NCI-H2171 treated with DMSO at 0.1 percent for 48 hours (cell line): ENCODE measurements at regions not wholly inside any gene's neighbourhood (a gene's known extent, or its start where the extent isn't known, plus 50 kb on each side); places are given as distances from the start of the nearest gene placed in this dataset.
"Not testable (repeated sequence)": the region's sequence is repeated elsewhere in the genome, so short reads cannot be mapped to it uniquely, and the experiment has no call there.

Source experiments
- DNase-seq: peaks from one replicate; lab custom pipeline; 2025; lab: John Stamatoyannopoulos, UW

DNA sequence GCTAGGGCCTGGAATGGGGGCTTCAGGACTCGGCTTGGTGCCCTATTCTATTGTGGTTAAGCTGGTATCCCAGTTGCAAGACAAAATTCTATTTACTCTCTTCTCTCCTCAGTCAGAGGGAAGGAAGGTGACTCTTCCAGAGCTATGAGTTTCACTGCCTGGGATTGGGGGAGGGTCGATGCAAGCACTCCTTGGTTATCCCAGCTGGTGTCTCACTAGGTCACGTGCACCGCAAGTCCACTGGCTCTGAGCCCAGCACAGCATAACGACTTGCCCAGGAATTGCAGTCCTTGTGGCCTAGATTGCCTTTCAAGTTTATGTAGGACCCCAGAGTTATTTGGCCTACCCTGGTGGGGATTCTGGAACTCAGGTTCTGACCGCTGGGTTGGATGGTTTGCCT is 958.8 kb downstream of the IGSF11 start:
- peak; percentile 35 for DNase-seq

DNA sequence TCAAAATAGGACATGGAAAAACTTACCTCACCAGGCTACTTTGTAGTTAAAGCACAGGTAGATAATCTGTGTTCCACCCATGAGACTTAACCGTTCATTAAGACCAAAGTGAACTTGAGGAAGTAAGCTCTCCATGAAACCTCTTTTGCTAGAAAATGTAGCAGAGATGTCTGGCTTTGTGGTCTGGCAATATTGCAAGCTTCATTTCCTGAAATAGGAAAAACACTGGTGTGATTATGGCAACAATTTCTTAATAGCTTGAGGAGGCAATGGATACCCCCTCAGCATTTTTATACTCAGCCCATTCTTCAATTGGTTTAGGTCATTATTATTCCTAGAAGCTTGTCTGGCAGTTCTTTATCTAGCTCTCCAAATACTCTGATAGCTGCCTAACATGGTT is 957.3 kb downstream of the IGSF11 start:
- DNase-seq = no peak

DNA sequence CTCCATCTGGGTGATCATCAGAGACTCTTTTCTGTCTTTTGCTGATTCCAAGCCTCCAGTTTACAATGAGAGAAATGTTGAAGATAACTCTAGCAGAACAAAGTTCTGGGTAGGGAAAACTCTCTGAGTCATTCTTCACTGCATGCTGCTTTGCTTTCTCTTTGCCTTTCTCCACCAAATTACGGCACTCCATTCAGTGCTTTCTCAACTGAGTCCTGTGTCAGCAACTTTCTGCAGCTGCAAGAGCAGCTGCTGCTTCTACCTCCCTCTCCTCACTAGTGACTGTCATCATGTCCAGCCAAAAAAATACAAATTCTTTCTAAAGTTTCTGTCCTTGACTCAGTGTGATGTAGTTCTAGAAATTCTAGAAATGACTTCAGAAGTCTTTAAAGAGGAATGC is 953.8 kb downstream of the IGSF11 start:
- DNase-seq = no peak

DNA sequence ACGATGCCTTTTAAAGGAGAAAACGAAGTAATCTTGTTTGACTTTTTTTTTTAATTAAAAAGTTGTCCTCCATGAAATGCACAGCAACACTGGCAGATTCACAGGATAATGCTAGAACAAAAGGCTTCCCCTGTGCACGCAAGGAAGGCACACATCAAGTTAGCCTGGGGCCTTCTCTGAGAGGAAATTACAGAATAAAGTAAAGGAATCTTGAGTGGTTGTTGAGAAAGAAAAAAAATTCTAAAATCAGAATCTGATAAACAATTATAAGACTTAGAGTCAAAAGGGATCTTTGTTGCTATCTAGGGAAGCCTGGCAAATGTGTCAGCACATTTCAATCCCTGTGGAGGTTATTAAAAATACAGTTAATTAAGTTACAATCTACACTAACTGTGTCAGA is 946.0 kb downstream of the IGSF11 start:
- DNase-seq = no peak

DNA sequence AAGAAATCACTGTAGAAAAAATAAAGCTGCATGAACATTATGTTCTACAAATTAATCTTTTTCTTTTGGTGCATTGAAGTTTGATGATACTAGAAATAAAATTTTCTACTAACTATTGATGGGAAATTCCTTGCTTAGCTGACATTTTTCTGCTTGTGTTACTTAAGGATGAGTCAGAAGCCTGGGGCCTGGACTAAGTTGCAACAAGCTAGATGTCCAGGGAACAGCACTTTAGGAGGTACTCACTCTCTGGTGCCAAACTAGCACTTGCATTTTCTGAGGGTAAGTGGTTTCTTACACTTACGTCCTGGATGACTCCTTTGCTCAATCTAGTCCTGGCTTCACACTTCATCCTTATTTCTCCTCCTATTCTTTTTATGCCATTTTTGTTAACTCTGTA is 945.1 kb downstream of the IGSF11 start:
- no peak for DNase-seq

DNA sequence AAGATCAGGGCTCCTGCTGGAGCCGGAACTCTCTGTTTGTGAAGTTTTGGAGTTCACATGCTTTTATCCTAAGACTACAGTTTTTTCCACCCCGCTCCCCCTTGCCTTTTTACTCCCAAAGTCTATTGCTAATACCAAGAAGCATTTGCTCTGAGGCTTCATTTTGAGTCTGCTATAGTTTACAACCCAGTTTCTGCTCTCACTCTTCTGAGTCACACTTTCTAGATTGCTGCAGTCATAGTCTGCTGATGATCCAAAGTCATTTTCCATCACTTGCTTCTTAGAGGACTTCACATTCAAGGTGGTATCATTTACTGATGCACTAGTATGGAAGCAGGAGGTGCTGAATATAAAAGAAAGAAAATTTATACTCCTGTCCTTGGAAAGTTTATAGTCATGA is 937.4 kb downstream of the IGSF11 start:
- no peak for DNase-seq

DNA sequence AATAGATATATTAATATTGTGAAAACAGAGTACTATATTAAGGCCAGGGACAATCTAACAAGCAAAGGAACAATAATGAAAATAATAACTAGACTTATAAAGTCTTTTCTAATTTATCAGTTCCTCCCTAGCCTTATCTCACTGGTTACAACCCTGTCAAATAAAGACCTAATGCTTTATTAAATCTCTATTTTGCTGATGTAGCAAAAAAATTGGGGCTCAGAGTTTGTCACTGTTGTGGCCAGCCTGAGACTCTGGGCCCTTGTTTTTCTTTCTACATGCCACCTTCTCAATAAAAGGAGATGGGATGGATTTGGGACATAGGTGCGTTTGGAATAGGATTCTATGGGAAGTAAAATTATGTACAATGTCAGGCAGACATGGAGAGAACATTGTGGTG is 937.0 kb downstream of the IGSF11 start:
- no peak for DNase-seq

DNA sequence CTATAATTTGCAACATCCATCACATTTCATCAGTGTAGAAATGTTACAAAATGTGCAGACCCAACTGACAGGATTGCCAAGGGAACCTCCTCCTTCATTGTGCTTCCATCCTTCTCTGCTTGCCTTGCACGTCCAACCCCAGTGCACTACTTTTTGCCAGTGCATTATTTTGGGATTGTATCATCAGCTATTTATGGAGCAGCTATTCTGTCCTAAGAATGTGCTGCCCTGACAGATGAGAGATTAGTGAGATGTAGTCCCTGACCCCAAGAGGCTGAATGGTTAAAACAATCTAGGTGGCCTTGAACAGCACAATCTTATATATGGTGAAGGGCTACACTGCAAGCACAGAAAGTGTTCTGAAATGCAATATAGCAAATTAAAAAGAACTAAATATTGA is 935.8 kb downstream of the IGSF11 start:
- DNase-seq = no peak

DNA sequence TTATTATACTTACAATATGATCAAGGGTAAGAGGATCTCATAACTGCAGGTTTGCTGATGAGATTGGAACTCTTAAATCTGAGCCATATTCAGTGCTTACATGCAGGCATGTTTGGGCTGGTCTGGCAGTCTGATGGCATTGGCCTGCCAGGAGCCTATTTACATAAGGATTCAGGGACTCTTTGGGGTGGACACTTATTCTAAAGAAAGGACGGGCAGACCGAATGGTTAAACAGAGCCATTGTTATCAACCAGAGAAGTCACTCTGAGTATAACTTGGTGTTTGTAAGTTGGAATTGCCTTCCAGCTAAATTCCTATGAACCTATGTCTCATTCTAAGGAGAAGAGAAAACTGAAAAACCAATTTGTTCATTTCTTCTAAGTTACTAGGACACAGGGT is 932.8 kb downstream of the IGSF11 start:
- DNase-seq = no peak

DNA sequence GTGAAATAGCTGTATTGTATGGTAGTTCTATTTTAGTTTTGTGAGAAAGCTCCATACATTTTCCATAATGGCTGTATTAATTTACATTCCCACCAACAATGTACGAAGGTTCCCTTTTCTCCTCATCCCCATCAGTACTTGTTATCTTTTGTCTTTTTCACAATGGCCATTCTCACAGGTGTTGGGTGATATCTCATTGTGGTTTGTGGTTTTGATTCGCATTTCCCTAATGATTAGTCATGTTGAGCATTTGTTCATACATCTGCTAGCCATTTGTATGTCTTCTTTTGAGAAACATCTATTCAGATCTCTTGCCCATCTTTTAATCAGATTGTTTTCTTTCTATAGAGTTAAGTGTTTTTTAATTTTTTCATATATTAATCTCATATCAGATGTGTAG is 931.9 kb downstream of the IGSF11 start:
- no peak for DNase-seq

DNA sequence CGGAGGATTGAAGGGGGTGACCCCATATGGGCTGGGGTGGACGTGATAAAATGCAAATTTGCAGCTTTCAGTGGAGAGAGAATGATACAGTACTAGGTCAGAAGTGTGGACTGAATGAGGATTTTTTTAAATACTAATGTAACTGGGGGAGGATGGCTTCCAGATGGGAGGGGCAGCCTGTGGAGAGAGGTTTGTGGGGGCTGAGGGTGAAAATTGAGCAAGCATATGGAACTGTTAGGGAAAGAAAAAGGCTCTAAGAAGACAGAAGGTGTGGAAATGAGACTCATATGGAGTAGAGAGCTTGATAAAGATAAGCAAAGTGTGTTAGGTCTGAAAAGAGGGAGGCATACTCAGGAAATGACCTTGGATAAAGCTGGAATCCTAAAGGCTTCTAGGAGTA is 926.4 kb downstream of the IGSF11 start:
- no peak for DNase-seq

DNA sequence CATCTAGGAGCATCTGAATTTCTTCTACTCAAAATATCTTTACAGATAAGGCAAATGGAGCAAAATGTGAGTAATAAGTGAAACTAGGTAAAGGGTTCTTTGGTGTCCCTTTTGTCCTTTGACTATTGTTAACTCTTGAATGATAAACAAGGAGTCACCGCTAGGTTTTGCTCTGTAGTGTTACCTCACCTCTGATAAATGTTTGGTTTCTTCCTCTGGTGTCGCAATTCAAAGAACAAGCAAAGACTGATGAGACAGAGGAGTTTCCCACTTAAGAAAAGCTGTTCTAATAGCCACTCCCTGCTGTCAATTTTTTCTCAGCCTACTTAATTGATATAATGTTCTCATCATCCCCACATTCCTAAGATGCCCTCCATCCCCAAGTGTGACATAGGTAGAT is 925.9 kb downstream of the IGSF11 start:
- no peak for DNase-seq

DNA sequence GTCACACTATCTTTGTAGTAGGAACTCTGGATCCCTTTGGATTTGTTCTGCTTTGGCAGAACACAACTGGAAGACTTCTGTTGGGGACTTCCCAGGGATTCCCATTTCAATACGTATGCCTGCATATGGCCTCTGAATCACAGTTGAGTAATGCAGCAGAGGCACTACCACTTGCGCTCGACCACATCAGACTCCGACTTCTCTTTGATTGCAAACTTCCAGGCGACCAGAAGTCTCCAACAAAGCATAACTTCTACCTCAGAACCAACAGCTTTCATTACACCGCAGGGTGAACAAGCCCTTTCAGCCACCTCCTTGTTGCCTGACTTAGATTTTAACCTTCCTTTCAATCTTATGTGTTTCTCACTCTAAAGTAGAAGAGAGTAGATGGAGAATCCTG is 924.4 kb downstream of the IGSF11 start:
- DNase-seq = no peak

DNA sequence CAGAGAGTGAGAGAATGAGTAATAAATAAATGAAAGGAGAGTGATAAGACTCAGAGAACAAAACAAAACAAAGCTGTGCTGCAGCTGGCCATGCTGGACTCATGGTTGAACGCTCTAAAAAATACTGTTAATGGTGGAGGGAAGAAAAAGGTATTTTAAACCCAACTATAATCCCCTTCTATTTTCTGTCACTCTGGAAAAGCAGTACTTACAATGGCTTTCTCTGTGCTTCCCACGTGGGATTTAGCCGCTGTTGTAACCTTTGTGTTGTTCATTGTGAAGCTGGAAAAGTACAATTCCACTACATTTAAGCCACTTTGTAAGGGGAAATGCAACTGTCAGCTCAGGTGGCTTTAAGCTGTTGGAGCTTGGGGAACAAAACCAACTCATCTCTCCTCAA is 917.7 kb downstream of the IGSF11 start:
- DNase-seq = no peak

DNA sequence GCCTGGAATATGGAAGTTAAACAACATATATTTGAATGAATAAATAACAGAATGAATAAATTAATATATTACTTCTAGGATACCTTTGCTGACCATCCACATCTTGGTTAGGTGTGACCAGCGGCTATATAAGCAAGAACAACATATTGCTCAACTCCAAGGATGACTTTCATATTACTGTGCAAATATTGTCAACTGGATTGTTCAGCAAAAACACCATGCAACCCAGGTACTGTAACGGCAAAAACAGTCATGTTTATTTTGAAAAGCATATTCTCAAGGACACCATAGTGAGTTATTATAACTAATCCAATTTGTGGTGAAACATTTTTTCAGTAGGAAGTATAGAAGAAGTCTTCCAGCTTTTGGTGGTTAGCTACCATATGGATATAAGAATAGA is 907.9 kb downstream of the IGSF11 start:
- no peak for DNase-seq

DNA sequence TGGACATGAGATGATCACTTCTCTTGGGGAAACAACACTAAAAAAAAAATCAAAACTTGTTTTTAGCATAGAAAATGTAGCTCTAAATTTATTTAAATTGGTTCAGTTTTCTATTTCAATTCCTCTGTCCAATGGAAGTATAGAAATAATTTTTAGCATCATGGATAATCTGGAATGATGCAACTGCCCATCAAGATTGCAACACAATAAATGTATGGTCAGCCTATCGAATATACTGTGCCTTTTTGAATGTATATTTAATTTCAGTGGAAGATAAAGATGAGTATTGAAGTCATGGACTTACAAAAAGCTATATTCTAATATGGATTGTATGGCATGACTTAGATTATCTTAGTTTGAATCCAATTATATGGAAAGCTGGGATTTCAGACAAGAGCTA is 906.7 kb downstream of the IGSF11 start:
- DNase-seq = no peak

DNA sequence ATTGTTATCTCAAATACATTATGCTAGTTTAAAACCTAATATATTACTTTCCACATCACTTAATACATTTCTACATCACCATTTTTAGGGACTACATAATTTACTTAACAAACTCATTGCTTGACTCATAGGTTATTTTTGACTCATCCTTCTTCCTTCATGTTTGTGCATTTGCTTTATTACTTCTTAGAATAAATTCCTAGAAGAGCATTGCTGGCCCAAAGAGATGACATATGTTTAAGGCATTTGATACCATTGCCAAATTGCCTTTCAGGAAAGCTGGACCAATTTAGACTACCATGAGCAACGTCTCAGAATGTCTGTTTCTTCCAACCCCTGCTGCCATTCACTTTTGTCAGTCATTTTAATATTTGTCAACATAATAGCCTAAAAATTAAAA is 905.8 kb downstream of the IGSF11 start:
- peak; percentile 47 for DNase-seq

DNA sequence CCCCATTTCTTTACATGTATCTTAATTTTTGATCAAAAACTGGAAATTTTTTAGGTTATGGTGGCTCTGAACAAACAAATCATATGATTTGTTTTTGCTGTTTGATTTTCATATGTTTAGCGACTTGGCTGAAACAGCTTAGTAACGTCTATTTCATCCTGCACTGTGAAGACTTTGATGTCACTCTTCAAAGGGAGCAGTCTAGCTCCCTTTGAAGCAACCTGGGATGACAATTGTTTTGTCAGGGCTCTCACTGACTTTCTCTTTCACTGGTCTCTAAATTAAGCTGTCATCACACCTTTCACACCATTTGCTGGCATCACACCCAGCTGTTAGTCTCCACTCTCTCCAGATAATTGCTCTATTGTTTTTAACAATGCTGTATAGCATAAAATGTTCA is 896.9 kb downstream of the IGSF11 start:
- no peak for DNase-seq

DNA sequence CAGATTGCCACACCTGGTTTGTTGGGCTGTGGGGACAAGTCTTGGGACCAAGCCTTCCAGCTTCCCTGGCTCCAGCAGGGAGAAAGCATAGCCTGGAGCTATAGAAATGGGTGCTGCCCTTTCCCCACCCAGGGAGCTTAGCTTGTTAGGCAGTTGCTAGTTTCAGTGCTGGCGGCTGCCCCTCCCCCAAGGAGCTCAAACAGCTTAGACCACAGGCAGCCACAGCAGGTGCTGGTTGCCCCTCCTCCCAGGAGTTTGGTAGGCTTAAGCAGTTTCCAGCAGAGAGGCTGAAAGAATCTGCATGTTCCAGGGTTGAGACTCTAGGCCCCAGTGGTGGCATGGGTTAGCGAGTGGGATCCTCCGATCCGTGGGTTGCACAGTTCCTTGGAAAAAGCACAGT is 889.7 kb downstream of the IGSF11 start:
- DNase-seq = no peak

DNA sequence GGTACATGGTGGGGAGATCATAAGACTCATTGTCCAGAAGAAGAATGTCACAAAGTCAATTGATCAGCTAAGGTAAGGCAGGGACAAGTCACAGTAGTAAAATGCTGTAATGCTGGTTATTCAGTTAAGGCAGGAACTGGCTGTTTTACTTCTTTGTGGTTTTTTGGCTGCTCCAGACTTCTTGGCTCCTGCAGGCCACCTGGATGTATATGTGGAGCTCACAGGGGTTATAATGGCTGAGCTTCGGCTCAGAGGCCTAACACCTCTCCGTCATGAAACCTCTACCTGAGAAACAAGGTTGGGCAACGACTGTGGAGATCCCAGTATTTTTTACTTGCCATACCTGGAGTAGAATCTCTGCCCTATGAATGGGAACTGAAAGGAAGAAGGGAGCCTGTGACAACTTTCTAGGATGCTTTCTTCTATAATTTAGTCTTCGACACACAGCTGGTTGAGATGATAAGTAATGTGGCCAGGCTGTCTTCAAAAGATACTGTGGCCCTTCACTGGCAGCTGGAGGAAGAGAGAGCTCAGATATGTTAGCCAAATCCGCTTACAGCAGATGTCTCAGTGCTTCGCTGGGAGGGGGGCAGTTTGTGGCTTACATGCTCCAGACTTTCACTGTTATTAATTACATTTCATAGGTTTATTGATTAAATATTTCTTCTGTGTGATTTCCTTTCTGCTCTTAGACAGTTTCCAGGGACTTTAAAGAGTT is 887.8 kb downstream of the IGSF11 start:
- DNase-seq = no peak

DNA sequence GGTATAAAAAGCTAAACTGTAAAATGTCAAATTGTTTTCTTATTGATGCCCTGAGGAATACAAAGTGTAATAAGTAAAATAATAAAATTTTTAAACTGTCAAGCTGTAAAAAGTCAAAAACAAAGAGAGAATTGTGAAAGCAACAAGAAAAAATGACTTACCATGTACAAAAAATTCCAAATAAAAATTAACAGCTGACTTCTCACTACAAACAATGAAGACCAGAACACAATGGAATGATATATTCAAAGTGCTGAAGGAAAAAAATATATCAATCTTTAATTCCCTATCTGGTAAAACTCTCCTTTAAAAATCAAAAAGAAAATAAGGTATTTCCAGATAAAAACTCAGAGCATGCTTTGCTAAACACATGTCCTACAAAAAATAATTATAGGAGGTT is 883.5 kb downstream of the IGSF11 start:
- DNase-seq = no peak

DNA sequence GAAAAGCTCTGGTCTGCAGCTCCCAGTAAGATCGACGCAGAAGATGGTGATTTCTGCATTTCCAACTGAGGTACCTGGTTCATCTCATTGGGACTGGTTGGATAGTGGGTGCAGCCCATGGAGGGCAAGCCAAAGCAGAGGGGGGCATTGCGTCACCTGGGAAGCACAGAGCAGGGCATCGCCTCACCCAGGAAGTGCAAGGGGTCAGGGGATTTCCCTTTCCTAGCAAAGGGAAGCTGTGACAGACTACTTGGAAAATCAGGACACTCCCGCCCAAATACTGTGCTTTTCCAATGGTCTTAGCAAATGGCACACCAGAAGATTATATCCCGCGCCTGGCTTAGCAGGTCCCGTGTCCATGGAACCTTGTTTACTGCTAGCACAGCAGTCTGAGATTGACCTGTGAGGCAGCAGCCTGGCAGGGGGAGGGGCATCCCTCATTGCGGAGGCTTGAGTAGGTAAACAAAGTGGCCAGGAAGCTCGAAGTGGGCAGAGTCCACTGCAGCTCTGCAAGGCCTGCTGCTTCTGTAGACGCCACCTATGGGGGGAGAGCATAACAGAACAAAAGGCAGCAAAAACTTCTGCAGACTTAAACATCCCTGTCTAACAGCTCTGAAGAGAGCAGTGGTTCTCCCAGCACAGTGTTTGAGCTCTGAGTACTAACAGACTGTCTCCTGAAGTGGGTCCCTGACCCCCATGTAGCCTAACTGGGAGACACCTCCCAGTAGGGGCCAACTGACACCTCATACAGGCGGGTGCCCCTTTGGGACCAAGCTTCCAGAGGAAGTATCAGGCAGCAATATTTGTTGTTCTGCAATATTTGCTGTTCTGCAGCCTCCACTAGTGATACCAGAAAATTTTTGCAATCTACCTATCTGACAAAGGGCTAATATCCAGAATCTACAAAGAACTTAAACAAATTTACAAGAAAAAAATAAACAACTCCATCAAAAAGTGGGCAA is 871.7 kb downstream of the IGSF11 start:
- DNase-seq = not testable (repeated sequence)

DNA sequence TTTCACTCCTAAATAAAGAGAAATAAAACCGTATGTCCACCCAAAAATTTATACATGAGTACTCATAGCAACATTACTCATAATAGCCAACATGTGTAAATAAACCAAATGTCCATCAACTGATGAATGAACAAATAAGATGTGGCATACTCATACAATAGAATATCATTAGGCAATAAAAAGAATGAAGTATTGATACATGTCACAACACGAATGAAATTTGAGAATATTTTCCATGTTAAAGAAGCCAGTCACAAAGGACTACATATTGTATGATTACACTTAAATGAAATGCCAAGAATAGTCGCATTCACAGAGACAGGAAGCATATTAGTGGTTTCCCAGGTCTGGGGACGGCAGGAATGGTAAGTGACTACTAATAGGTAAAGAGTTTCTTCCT is 869.2 kb downstream of the IGSF11 start:
- no peak for DNase-seq

DNA sequence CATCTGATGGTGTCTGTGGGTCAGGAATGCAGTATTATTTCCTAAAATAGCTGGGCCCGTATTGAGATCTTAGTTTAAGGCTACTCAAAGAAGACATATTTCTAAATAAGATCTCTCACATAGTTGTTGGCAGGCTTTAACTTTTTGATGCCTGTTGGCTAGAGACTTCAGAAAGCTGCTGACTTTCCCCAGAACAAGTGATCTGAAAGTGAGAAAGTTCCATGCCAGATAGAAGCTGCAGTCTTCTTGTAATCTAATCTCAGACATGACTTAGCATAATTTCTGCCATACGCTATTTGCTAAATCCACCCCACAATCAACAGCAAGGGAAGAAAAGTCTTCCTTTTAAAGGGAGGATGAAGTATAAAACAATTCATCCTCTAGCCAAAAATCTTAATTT is 867.1 kb downstream of the IGSF11 start:
- no peak for DNase-seq
